AG04450 (cell line): ENCODE measurements at regions not wholly inside any gene's neighbourhood (a gene's known extent, or its start where the extent isn't known, plus 50 kb on each side); places are given as distances from the start of the nearest gene placed in this dataset.

Experiments used
- CTCF ChIA-PET: fragments of 300-600, 350-600 bp; formaldehyde crosslinking; extraction: SDS; loops from one replicate; lab custom pipeline; 2022; ENCODE audit warnings: antibody characterized with exemption, inconsistent platforms; lab: Charles Lee
- POLR2A ChIA-PET: fragments of 350-600 bp; formaldehyde crosslinking; extraction: SDS; loops from one replicate; lab custom pipeline; 2021; ENCODE audit warnings: antibody characterized with exemption, inconsistent platforms; lab: Yijun Ruan, JAX
- DNase-seq: peaks from one replicate; pipeline ENCODE4 v3.0.0-alpha.2; 2011; ENCODE audit warnings: low read depth, low spot score
- H3K27ac ChIP-seq: one replicate; pipeline ENCODE4 v1.5.1; 2012; ENCODE audit warnings: low read depth, low read length, control low read depth
- H3K27me3 ChIP-seq: one replicate; pipeline ENCODE4 v1.6.0; 2012; ENCODE audit warnings: low read length; ENCODE audit not compliant: control insufficient read depth, insufficient read depth
- H3K4me3 ChIP-seq: 2 replicates; pipeline ENCODE4 v1.5.1; 2011; ENCODE audit warnings: mild to moderate bottlenecking, low read depth, low read length, control low read depth
- H3K9me3 ChIP-seq: 2 replicates; pipeline ENCODE4 v1.5.1; 2012; ENCODE audit warnings: low read length; ENCODE audit not compliant: control insufficient read depth, insufficient read depth
- TF ChIP-seq, protein P1 (sequence below): IDR thresholded peaks from 2 replicates; pipeline ENCODE4 v1.5.1; 2011; ENCODE audit warnings: low read depth, low read length, control low read depth, inconsistent platforms

GRCh38 chr2:113809076-113809736, 52.8 kb upstream of the SLC35F5 start:
- Histone ChIP-seq H3K9me3 (no peaks in the 10 kb centered on the region; the same call in 1 of the 2 replicates), H3K4me3 (no peak overlapping the region), H3K27me3 (no peaks in the 10 kb centered on the region), H3K27ac (no peak overlapping the region)
- ChIA-PET CTCF (no interaction called here), POLR2A (no interaction called here)
- DNase-seq: no peak
- TF ChIP-seq, protein P1, sequence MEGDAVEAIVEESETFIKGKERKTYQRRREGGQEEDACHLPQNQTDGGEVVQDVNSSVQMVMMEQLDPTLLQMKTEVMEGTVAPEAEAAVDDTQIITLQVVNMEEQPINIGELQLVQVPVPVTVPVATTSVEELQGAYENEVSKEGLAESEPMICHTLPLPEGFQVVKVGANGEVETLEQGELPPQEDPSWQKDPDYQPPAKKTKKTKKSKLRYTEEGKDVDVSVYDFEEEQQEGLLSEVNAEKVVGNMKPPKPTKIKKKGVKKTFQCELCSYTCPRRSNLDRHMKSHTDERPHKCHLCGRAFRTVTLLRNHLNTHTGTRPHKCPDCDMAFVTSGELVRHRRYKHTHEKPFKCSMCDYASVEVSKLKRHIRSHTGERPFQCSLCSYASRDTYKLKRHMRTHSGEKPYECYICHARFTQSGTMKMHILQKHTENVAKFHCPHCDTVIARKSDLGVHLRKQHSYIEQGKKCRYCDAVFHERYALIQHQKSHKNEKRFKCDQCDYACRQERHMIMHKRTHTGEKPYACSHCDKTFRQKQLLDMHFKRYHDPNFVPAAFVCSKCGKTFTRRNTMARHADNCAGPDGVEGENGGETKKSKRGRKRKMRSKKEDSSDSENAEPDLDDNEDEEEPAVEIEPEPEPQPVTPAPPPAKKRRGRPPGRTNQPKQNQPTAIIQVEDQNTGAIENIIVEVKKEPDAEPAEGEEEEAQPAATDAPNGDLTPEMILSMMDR: no peak

- Histone ChIP-seq H3K9me3 (no peaks in the 10 kb centered on the region; the same call in 1 of the 2 replicates), H3K4me3 (no peak overlapping the region), H3K27ac (no peak overlapping the region), H3K27me3 (no peaks in the 10 kb centered on the region)
- CTCF ChIA-PET: interaction anchor here (0.7 kb wide), 1 partner anchor 205 kb away, joined by 3 read pairs; no protein-coding TSS in a partner anchor
- POLR2A ChIA-PET: no interaction called here
- TF ChIP-seq, protein P1: no peak
- no peak for DNase-seq
Measured at GRCh38 chr2:113807721-113808120, 51.3 kb upstream of the SLC35F5 start.

- Histone ChIP-seq H3K9me3 (no peaks in the 10 kb centered on the region; the same call in 1 of the 2 replicates), H3K4me3 (no peak overlapping the region), H3K27ac (no peak overlapping the region), H3K27me3 (no peaks in the 10 kb centered on the region)
- TF ChIP-seq, protein P1: no peak
- ChIA-PET POLR2A (no interaction called here), CTCF (no interaction called here)
- DNase-seq: no peak
Measured at GRCh38 chr2:113806217-113806913, 49.9 kb upstream of the SLC35F5 start.
